Esophagus muscularis mucosa (tissue), 4 donors: ENCODE measurements at regions not wholly inside any gene's neighbourhood (a gene's known extent, or its start where the extent isn't known, plus 50 kb on each side); places are given as distances from the start of the nearest gene placed in this dataset.

Experiments
- CTCF ChIP-seq, 3 experiments: fragments of 200-600 bp in 2 of 3; fragments of 450-650 bp in 1 of 3; sonication (generic) in 2 of 3; IDR thresholded peaks; one replicate each; pipeline ENCODE4 v1.5.1; 2017 to 2019; ENCODE audit warnings: antibody characterized with exemption in 3 of 3, mild to moderate bottlenecking in 2 of 3, moderate library complexity in 1 of 3
- EP300 ChIP-seq: sonication (generic); formaldehyde crosslinking; IDR thresholded peaks from one replicate; pipeline ENCODE4 v1.6.1; 2017; ENCODE audit warnings: antibody characterized with exemption
- POLR2A ChIP-seq: fragments of 450-650 bp; IDR thresholded peaks from one replicate; pipeline ENCODE4 v1.6.1; 2017; ENCODE audit warnings: antibody characterized with exemption, moderate library complexity, mild to moderate bottlenecking, low read depth

GRCh38 chr2:187847245-187848208, 293.3 kb upstream of the TFPI start:
- TF ChIP-seq CTCF (IDR thresholded peaks at IDR 0.05) (no peak), EP300 (no peak), POLR2A (no peak)
